ENCODE measurements at regions not wholly inside any gene's neighbourhood (a gene's known extent, or its start where the extent isn't known, plus 50 kb on each side); places are given as distances from the start of the nearest gene placed in this dataset.

DNA sequence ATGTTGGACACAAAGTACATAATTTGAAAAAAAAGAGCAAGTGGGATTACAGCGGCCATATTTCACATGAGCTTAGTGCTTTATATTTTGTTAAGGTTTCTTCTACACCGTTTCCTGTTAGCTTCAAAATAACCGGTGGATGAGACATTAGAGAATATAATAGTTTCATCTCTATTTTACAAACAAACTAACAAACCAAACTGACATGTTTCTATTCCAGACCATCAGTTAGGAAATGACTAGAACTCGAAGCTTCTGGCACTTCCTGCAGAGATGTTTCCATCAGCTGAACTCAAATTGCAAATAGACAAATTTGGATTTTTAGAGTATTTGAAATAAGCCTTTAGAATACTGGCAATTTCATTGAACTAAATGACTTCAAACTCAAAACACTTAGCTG is 86.5 kb downstream of the MTRR start:
- Histone ChIP-seq H3K27ac (no peak overlapping the region), H3K36me3 (no peaks in the 10 kb centered on the region), H3K4me3 (no peak overlapping the region), H3K4me1 (no peaks in the 10 kb centered on the region), H3K9me3 (peaks cover 0 to 2% of the 10 kb centered on the region in 2 donors), H3K27me3 (no peaks in the 10 kb centered on the region)
- TF ChIP-seq POLR2A (IDR thresholded peaks at IDR 0.05) (no peak), CTCF (IDR thresholded peaks at IDR 0.05) (no peak), POLR2AphosphoS5 (IDR thresholded peaks at IDR 0.05) (no peak), EP300 (IDR thresholded peaks at IDR 0.05; ENCODE audit: low read depth) (no peak)
- DNase-seq: no peak
- WGBS, 2 donors (ENCODE audit: low coverage in 1 of 2): 75 to 88% methylated on average over 4 of the region's 4 CpGs
- intact Hi-C loops (cut with DNase I; ENCODE audit: low total_unique reads) (no loop called here), in situ Hi-C loops (cut with MboI; ENCODE audit: low pct_ligation_motif_present in 1 of 4, low pct_unique_long_range_greater_than_20kb in 1 of 4, low sequenced_read_pairs in 3 of 4) (no loop called here)

DNA sequence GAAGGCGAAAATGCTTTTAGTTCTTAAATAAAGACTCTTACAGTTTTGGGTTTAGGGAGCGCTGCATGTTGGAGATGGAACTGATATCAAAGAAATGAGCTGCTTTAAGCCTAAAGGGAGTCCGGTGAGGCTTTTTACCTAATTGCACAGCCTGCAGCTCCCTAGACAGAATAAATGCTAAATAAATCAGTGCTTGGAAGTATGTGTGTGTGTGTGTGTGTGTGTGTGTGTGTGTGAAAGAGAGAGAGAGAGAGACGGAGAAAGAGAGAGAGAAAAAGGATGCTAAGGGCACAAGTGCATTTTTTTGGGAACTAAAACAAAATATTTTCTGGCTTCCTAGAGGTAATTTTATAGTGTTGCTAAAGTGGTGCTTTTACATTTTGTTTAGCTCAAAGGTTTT is 88.4 kb downstream of the MTRR start:
- Histone ChIP-seq H3K4me1 (no peaks in the 10 kb centered on the region), H3K27me3 (no peaks in the 10 kb centered on the region), H3K36me3 (no peaks in the 10 kb centered on the region), H3K4me3 (no peak overlapping the region), H3K9me3 (no peaks in the 10 kb centered on the region), H3K27ac (no peak overlapping the region)
- DNase-seq: no peak
- intact Hi-C loops (cut with DNase I; ENCODE audit: low total_unique reads): no loop called here
- no peak for TF ChIP-seq CTCF (IDR thresholded peaks at IDR 0.05)
- TF ChIP-seq EP300 (IDR thresholded peaks at IDR 0.05; ENCODE audit: low read depth): no peak
- no peak for TF ChIP-seq POLR2AphosphoS5 (IDR thresholded peaks at IDR 0.05)
- TF ChIP-seq POLR2A (IDR thresholded peaks at IDR 0.05): no peak
- in situ Hi-C loops (cut with MboI; ENCODE audit: low pct_ligation_motif_present in 1 of 4, low pct_unique_long_range_greater_than_20kb in 1 of 4, low sequenced_read_pairs in 3 of 4): no loop called here
- 81 to 89% methylated on average over 4 of the region's 4 CpGs for WGBS, 2 donors (ENCODE audit: low coverage in 1 of 2)

GRCh38 chr5:7960142-7960541 is 91.2 kb downstream of the MTRR start:
- no peak for TF ChIP-seq EP300 (IDR thresholded peaks at IDR 0.05; ENCODE audit: low read depth)
- no peak for TF ChIP-seq POLR2AphosphoS5 (IDR thresholded peaks at IDR 0.05)
- no peak for TF ChIP-seq POLR2A (IDR thresholded peaks at IDR 0.05)
- TF ChIP-seq CTCF (IDR thresholded peaks at IDR 0.05): no peak
- no peak overlapping the region for H3K4me3 ChIP-seq

DNA sequence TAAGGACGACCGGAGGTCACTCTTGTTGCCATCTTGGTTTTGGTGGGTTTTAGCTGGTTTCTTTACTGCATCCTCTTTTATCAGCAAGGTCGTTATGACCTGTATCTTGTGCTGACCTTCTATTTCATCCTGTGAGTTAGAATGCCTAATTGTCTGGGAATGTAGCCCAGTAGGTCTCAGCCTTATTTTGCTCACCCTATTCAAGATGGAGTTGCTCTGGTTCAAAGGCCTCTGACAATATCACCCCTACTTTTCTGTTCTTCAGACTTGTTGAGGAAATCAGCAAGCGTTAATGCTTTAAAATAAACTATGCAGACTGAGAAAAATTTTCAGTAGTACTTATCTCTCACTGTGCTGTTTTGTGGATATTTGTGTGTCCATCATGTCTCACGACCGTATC is 92.6 kb downstream of the MTRR start:
- Histone ChIP-seq H3K4me3 (no peak overlapping the region), H3K36me3 (no peaks in the 10 kb centered on the region), H3K4me1 (no peaks in the 10 kb centered on the region), H3K9me3 (no peaks in the 10 kb centered on the region), H3K27me3 (no peaks in the 10 kb centered on the region), H3K27ac (no peak overlapping the region)
- WGBS, 2 donors (ENCODE audit: low coverage in 1 of 2): 57 to 73% methylated on average over 3 to 6 of the region's 6 CpGs
- intact Hi-C loops (cut with DNase I; ENCODE audit: low total_unique reads): no loop called here
- DNase-seq: no peak
- in situ Hi-C loops (cut with MboI; ENCODE audit: low pct_ligation_motif_present in 1 of 4, low pct_unique_long_range_greater_than_20kb in 1 of 4, low sequenced_read_pairs in 3 of 4): no loop called here
- no peak for TF ChIP-seq POLR2A (IDR thresholded peaks at IDR 0.05)
- TF ChIP-seq EP300 (IDR thresholded peaks at IDR 0.05; ENCODE audit: low read depth): no peak

More at GRCh38 chr5:7960142-7960541, 91.2 kb downstream of the MTRR start:
- Histone ChIP-seq H3K36me3 (no peaks in the 10 kb centered on the region), H3K27me3 (no peaks in the 10 kb centered on the region), H3K27ac (no peak overlapping the region), H3K4me1 (no peaks in the 10 kb centered on the region), H3K9me3 (no peaks in the 10 kb centered on the region)
- intact Hi-C loops (cut with DNase I; ENCODE audit: low total_unique reads): no loop called here
- 73 to 81% methylated on average over 7 of the region's 7 CpGs for whole genome bisulfite sequencing, 2 donors (ENCODE audit: low coverage in 1 of 2)
- DNase-seq: no peak
- in situ Hi-C loops (cut with MboI; ENCODE audit: low pct_ligation_motif_present in 1 of 4, low pct_unique_long_range_greater_than_20kb in 1 of 4, low sequenced_read_pairs in 3 of 4): no loop called here

GRCh38 chr5:7970816-7971215 is 101.9 kb downstream of the MTRR start:
- Histone ChIP-seq H3K9me3 (no peaks in the 10 kb centered on the region), H3K4me3 (no peak overlapping the region), H3K4me1 (no peaks in the 10 kb centered on the region), H3K27me3 (no peaks in the 10 kb centered on the region), H3K27ac (no peak overlapping the region), H3K36me3 (no peaks in the 10 kb centered on the region)
- no peak for TF ChIP-seq EP300 (IDR thresholded peaks at IDR 0.05; ENCODE audit: low read depth)
- no peak for TF ChIP-seq POLR2AphosphoS5 (IDR thresholded peaks at IDR 0.05)
- no peak for TF ChIP-seq CTCF (IDR thresholded peaks at IDR 0.05)
- in situ Hi-C loops (cut with MboI; ENCODE audit: low pct_ligation_motif_present in 1 of 4, low pct_unique_long_range_greater_than_20kb in 1 of 4, low sequenced_read_pairs in 3 of 4): no loop called here
- DNase-seq: no peak
- intact Hi-C loops (cut with DNase I; ENCODE audit: low total_unique reads): no loop called here
- 77 to 81% methylated on average over 3 of the region's 3 CpGs for WGBS, 2 donors (ENCODE audit: low coverage in 1 of 2)

All from transverse colon (tissue), 4 donors.